Stimulated activated effector memory CD8-positive, alpha-beta T cell treated with anti-CD3 and anti-CD28 coated beads, Interleukin-12 subunit alpha, Interleukin-12 subunit beta, amount 100 ng/mL, for 72 hours (primary cell): ENCODE measurements at regions not wholly inside any gene's neighbourhood (a gene's known extent, or its start where the extent isn't known, plus 50 kb on each side); places are given as distances from the start of the nearest gene placed in this dataset.

Experiments used
- ATAC-seq: fragments of 150-1000 bp; cut with Tn5 transposase; 2 replicates; pipeline ENCODE4 v1.10.0; 2021
- DNase-seq, 2 donors: peaks; one replicate each; pipeline ENCODE4 v3.0.0; 2021 to 2022; ENCODE audit warnings: low spot score in 2 of 2
- H3K27ac Mint-ChIP-seq: one replicate; pipeline ENCODE4 v1.8.0; 2022; ENCODE audit warnings: mild to moderate bottlenecking, mixed read lengths
- H3K36me3 Mint-ChIP-seq: one replicate; pipeline ENCODE4 v1.8.0; 2022; ENCODE audit warnings: mild to moderate bottlenecking, mixed read lengths
- H3K4me1 Mint-ChIP-seq: one replicate; pipeline ENCODE4 v1.8.0; 2022; ENCODE audit warnings: mixed read lengths
- H3K4me3 Mint-ChIP-seq: one replicate; pipeline ENCODE4 v1.8.0; 2022; ENCODE audit warnings: mild to moderate bottlenecking, mixed read lengths
- H3K9me3 Mint-ChIP-seq: one replicate; pipeline ENCODE4 v1.8.0; 2022; ENCODE audit warnings: mixed read lengths

GRCh38 chr5:115072266-115073064 is 97.2 kb downstream of the TRIM36 start:
- no peak for ATAC-seq
- H3K4me3 Mint-ChIP-seq, result no peak overlapping the region
- peaks cover 35% of the 10 kb centered on the region for H3K4me1 Mint-ChIP-seq
- DNase-seq, result no peak
- no peaks in the 10 kb centered on the region for H3K36me3 Mint-ChIP-seq
- no peak overlapping the region for H3K27ac Mint-ChIP-seq
- no peaks in the 10 kb centered on the region for H3K9me3 Mint-ChIP-seq

- peak overlapping the region; percentile 7 for H3K4me3 Mint-ChIP-seq
- peak; percentile 78 for ATAC-seq
- H3K36me3 Mint-ChIP-seq, result no peaks in the 10 kb centered on the region
- peak overlapping the region; percentile 62 for H3K27ac Mint-ChIP-seq
- DNase-seq, result no peak
- H3K4me1 Mint-ChIP-seq, result peaks cover 35% of the 10 kb centered on the region
- no peaks in the 10 kb centered on the region for H3K9me3 Mint-ChIP-seq
These were observed 99.0 kb downstream of the TRIM36 start for GRCh38 chr5:115070737-115071136.

DNA sequence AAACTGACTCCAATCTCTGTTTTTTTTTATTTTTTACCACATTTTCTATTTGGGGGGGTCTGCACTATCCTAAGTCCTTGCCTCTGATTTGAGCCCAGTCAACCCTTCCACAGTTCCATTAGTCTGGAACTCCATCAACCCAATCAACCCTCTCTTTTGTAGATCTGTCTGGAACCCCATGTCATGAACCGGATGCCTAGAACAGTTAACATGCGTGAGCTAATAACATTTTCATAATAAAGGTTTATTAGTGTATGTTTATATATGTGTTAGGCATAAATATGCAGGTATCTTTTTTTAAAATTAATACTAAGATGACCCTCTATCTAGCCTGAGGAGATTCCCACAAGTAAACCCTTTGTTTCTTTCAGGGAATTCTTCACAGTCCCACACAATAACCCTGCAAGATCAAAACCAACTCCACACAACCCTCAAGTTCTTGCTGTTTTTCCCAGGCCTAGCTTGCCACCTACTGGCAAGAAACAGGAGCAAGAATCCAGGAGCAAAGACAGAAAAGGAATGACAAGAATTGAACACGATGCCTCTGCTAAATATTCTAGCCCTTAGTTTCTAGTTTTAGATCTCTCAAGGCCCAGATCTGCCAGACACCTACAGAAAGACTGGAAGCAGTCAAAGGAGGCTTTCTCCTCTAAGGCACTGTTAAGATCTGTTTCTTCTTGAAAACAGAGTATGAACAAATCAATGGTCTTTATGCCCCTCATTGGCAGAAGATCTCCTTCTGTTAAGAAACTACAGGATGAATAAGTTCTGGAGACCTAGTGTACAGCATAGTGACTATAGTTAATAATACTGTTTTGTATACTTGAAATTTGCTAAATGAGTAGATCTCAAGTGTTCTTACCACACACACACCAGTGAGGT is 100.4 kb downstream of the TRIM36 start:
- DNase-seq, result no peak
- no peaks in the 10 kb centered on the region for H3K9me3 Mint-ChIP-seq
- peak overlapping the region; percentile 67 for H3K27ac Mint-ChIP-seq
- peak; percentile 47 for ATAC-seq
- peak overlapping the region; percentile 35 for H3K4me3 Mint-ChIP-seq
- H3K4me1 Mint-ChIP-seq, result peaks cover 35% of the 10 kb centered on the region
- no peaks in the 10 kb centered on the region for H3K36me3 Mint-ChIP-seq

DNA sequence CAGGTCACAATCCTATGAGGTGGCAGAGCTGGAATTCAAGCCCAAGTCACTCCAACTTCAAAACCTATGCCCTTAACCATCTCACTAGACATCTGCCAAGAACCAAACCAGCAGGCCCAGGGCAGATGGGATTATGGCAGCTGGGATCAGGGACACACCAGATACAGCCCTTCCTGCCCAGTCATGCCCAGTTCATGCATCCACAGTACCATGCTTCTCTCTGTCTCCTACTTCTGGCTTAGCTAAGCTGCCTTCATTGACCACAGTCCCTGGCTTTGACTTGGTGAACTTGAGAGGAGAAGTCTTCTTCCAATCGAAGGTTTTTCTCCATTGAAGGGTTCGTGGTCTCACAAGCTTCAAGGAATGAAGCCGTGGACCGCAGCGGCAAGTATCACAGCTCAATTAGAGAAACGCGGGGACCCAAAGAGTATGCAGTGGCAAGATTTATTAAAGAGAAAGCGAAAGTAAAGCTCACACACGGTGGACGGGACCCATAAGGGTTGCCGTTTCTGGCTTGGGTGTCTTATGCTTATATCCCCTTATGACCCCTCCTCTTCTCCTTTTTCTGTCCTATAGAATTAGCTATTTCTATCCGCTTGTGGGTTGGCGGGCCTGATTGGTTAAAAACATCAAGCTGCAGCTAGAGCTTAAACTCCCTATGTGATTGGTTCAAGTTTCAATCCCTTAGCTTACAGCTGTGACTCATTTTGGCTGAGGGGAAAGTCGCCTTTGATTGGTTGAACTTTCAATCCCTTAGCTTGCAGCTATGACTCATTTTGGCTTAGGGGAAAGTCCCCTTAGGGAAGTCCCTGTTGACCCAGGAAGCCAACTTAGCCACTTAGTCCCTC is 101.2 kb downstream of the TRIM36 start:
- Mint-ChIP-seq H3K27ac (peak overlapping the region; percentile 67), H3K4me1 (peaks cover 35% of the 10 kb centered on the region), H3K4me3 (peak overlapping the region; percentile 35), H3K9me3 (no peaks in the 10 kb centered on the region), H3K36me3 (no peaks in the 10 kb centered on the region)
- ATAC-seq, result peak; percentile 77
- DNase-seq, result peak in 1 of 2 donors; percentile 65

DNA sequence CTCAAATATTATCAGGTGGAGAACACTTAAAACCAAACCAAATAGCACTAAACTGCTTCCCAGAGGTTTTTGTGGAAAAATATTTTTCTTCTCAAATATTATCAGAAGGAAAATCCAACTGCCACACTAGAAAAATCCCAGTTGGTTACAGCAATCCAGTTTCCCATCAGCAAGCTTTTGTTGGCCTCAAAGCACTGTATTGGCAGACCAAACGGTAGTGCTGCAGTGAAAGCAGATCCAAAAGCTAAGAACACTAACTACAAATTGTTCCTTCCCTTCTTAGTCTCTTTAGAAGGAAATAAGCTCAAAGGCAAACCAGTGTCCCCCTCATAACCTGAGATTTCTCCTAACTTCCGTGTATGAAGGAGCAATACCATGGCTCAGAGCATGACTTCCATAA is 105.3 kb downstream of the TRIM36 start:
- no peak overlapping the region for H3K27ac Mint-ChIP-seq
- H3K4me1 Mint-ChIP-seq, result peaks cover 17% of the 10 kb centered on the region
- ATAC-seq (no peak), DNase-seq (no peak)
- H3K4me3 Mint-ChIP-seq, result no peak overlapping the region
- H3K36me3 Mint-ChIP-seq, result no peaks in the 10 kb centered on the region
- no peaks in the 10 kb centered on the region for H3K9me3 Mint-ChIP-seq

DNA sequence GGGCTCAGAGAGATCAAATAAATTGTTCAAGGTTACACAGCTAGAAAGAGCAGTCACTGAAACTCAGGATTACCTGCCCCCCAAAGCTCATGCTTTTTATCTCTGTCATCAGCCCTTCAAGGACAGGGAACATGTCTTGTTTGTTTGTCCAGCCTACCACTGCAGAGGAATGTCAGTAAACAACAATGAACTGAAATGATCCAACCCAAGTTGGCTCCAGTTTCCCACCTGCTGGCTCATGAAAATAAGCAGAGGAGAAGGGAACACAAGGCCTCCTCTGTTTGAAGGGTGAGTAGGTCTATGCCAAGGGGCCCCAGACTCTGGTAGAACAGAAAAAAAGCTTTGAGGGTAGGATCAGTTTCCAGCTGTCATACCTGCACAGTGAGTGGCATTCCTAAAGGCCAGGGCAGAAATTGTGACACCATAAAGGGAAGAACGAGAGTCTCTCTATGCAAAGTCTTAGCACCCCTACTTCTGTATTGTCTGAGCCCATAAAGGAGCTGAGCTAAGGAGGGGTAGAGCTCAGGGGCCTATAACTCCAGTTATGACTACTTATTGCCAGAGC is 115.2 kb downstream of the TRIM36 start:
- H3K27ac Mint-ChIP-seq, result no peak overlapping the region
- H3K36me3 Mint-ChIP-seq, result no peaks in the 10 kb centered on the region
- ATAC-seq, result no peak
- DNase-seq, result no peak
- H3K9me3 Mint-ChIP-seq, result no peaks in the 10 kb centered on the region
- H3K4me3 Mint-ChIP-seq, result no peak overlapping the region
- no peaks in the 10 kb centered on the region for H3K4me1 Mint-ChIP-seq

- Mint-ChIP-seq H3K4me1 (no peaks in the 10 kb centered on the region), H3K36me3 (no peaks in the 10 kb centered on the region), H3K4me3 (no peak overlapping the region), H3K9me3 (no peaks in the 10 kb centered on the region), H3K27ac (no peak overlapping the region)
- DNase-seq (no peak), ATAC-seq (no peak)
These were observed 116.8 kb downstream of the TRIM36 start for GRCh38 chr5:115052948-115053347.

DNA sequence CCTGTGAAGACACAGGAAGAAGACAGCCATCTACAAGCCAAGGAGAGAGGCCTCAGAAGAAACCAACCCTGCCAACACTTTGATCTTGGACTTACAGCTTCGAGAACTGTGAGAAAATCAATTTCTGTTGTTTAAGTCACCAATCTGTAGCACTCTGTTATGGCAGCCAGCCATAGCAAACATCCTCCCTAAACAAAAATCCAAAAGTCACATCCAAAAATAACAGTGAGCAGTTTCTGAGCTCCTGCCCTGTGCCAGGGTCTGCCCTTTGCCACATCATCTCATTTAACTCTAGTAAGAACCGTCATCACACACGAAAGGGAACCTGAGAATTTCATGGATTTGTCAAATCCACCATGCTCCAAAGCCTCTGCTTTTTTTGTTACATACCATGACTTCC is 118.8 kb downstream of the TRIM36 start:
- Mint-ChIP-seq H3K4me3 (no peak overlapping the region), H3K4me1 (no peaks in the 10 kb centered on the region), H3K9me3 (no peaks in the 10 kb centered on the region), H3K27ac (no peak overlapping the region), H3K36me3 (no peaks in the 10 kb centered on the region)
- DNase-seq (no peak), ATAC-seq (no peak)

DNA sequence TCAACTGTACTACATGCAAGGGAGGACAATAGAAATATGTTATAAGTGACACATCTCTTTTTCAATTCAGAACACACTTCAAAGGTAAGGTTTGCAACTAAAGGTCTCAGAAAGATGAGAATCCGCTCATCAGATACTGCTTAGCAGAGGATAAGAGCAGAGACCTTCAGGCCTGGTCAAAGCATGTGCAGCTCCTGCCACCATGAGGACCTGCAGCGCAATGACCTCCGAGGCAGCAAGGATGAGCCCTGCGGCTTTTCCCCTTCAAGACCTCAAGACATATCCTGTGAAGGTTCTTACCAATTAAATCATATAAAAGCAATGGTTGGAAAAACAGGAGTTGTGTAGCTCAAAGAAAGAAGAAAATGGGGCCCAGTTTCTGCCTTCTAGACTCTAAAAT is 135.8 kb downstream of the TRIM36 start:
- H3K36me3 Mint-ChIP-seq, result no peaks in the 10 kb centered on the region
- DNase-seq (no peak), ATAC-seq (peak; percentile 37)
- H3K9me3 Mint-ChIP-seq, result peaks cover 8% of the 10 kb centered on the region
- no peak overlapping the region for H3K4me3 Mint-ChIP-seq
- no peak overlapping the region for H3K27ac Mint-ChIP-seq
- no peaks in the 10 kb centered on the region for H3K4me1 Mint-ChIP-seq

GRCh38 chr5:115028557-115028956 is 141.2 kb downstream of the TRIM36 start:
- H3K4me1 Mint-ChIP-seq, result no peaks in the 10 kb centered on the region
- no peak overlapping the region for H3K27ac Mint-ChIP-seq
- DNase-seq, result no peak
- H3K9me3 Mint-ChIP-seq, result no peaks in the 10 kb centered on the region
- H3K36me3 Mint-ChIP-seq, result no peaks in the 10 kb centered on the region
- no peak for ATAC-seq
- H3K4me3 Mint-ChIP-seq, result no peak overlapping the region

- Mint-ChIP-seq H3K27ac (no peak overlapping the region), H3K4me3 (no peak overlapping the region), H3K36me3 (no peaks in the 10 kb centered on the region), H3K4me1 (no peaks in the 10 kb centered on the region), H3K9me3 (peaks cover 1% of the 10 kb centered on the region)
- DNase-seq (no peak), ATAC-seq (no peak)
These were observed 144.8 kb downstream of the TRIM36 start for GRCh38 chr5:115024922-115025321.

- ATAC-seq (no peak), DNase-seq (no peak)
These were observed 147.4 kb downstream of the TRIM36 start for GRCh38 chr5:115022303-115022702.

DNA sequence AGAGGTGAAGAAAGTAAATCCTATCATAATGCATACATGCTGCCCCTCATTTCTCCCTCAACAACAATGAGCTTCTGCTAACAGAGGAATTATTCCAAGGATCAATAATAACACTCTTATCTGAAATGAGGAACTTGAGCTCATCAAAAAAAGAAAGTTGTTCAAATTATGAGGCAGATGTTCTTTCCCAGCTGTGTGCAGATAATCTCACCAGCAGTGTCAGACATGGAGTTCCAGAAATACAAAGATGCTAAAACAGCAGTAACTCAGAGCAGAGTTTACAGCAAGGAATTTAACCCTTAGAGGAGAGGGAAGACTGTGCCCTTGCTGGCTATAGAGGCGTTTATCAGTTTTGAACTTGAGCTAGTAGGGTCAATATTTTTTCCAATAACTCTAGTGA is 153.1 kb downstream of the TRIM36 start:
- no peaks in the 10 kb centered on the region for H3K36me3 Mint-ChIP-seq
- H3K9me3 Mint-ChIP-seq, result peaks cover 3% of the 10 kb centered on the region
- ATAC-seq, result no peak
- no peaks in the 10 kb centered on the region for H3K4me1 Mint-ChIP-seq
- no peak for DNase-seq
- H3K4me3 Mint-ChIP-seq, result no peak overlapping the region
- no peak overlapping the region for H3K27ac Mint-ChIP-seq

More at GRCh38 chr5:115022303-115022702, 147.4 kb downstream of the TRIM36 start:
- Mint-ChIP-seq H3K9me3 (peaks cover 3% of the 10 kb centered on the region), H3K4me3 (no peak overlapping the region), H3K4me1 (no peaks in the 10 kb centered on the region), H3K27ac (no peak overlapping the region), H3K36me3 (no peaks in the 10 kb centered on the region)

DNA sequence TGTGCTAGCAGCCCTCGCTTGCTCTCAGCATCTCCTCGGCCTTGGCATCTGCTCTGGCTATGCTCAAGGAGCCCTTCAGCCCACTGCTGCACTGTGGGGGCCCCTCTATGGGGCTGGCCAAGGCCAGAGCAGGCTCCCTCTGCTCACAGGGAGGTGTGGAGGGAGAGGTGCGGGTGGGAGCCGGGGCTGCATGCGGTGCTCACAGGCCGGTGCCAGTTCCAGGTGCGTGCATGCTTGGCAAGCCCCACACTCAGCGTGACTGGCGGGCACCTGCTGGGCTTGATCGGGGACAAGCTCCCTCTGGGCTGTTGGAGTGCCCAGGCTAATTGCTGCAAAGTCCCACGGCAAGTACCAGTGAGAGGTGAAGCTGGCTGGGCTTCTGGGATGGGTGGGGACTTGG is 170.5 kb downstream of the TRIM36 start:
- Mint-ChIP-seq H3K27ac (no peak overlapping the region), H3K36me3 (no peaks in the 10 kb centered on the region), H3K4me3 (no peak overlapping the region), H3K4me1 (no peaks in the 10 kb centered on the region), H3K9me3 (peaks cover 5% of the 10 kb centered on the region)
- peak; percentile 39 for ATAC-seq
- no peak for DNase-seq

- ATAC-seq, result peak; percentile 45
- H3K36me3 Mint-ChIP-seq, result no peaks in the 10 kb centered on the region
- no peak overlapping the region for H3K27ac Mint-ChIP-seq
- H3K9me3 Mint-ChIP-seq, result no peaks in the 10 kb centered on the region
- H3K4me1 Mint-ChIP-seq, result no peaks in the 10 kb centered on the region
- no peak for DNase-seq
- no peak overlapping the region for H3K4me3 Mint-ChIP-seq
These were observed 180.2 kb downstream of the TRIM36 start for GRCh38 chr5:114989512-114989911.
